Activated CD8-positive, alpha-beta T cell treated with anti-CD3 and anti-CD28 coated beads for 36 hours (primary cell): ENCODE measurements at regions not wholly inside any gene's neighbourhood (a gene's known extent, or its start where the extent isn't known, plus 50 kb on each side); places are given as distances from the start of the nearest gene placed in this dataset.
"Not testable (repeated sequence)": the region's sequence is repeated elsewhere in the genome, so short reads cannot be mapped to it uniquely, and the experiment has no call there.

ENCODE experiments used
- ATAC-seq: fragments of 200-7000 bp; cut with Tn5 transposase; one replicate; pipeline ENCODE4 v1.10.0; 2021; ENCODE audit warnings: mild to moderate bottlenecking, moderate library complexity
- CTCF ChIA-PET: fragments of 350-600 bp; sonication (Branson Sonifier 250); formaldehyde crosslinking; loops from one replicate; lab custom pipeline; 2021; ENCODE audit warnings: antibody characterized with exemption; lab: Charles Lee
- POLR2A ChIA-PET: fragments of 350-600 bp; sonication (Branson Sonifier 250); formaldehyde crosslinking; loops from one replicate; lab custom pipeline; 2021; ENCODE audit warnings: antibody characterized with exemption; lab: Charles Lee
- DNase-seq: peaks from one replicate; pipeline ENCODE4 v3.0.0-alpha.2; 2020
- H3K27ac Mint-ChIP-seq: one replicate; pipeline ENCODE4 v1.8.0; 2021; ENCODE audit warnings: mild to moderate bottlenecking, mixed read lengths
- H3K27me3 Mint-ChIP-seq: one replicate; pipeline ENCODE4 v1.8.0; 2021; ENCODE audit warnings: mixed read lengths
- H3K36me3 Mint-ChIP-seq: one replicate; pipeline ENCODE4 v1.8.0; 2021; ENCODE audit warnings: low read depth, mixed read lengths
- H3K4me1 Mint-ChIP-seq: one replicate; pipeline ENCODE4 v1.8.0; 2021; ENCODE audit warnings: low read depth, mixed read lengths
- H3K4me3 Mint-ChIP-seq: one replicate; pipeline ENCODE4 v1.8.0; 2021; ENCODE audit warnings: mild to moderate bottlenecking, moderate library complexity, mixed read lengths
- H3K9me3 Mint-ChIP-seq: one replicate; pipeline ENCODE4 v1.8.0; 2021; ENCODE audit warnings: mixed read lengths
- intact Hi-C: fragments of 100-400 bp; cut with micrococcal nuclease; formaldehyde crosslinking; loops from one replicate; pipeline ENCODE4 v1.10.0; 2022
- TF ChIP-seq, protein P1 (sequence below): fragments of 200-600 bp; IDR thresholded peaks from one replicate; pipeline ENCODE4 v1.8.0; 2022; ENCODE audit warnings: antibody characterized with exemption, mild to moderate bottlenecking

DNA sequence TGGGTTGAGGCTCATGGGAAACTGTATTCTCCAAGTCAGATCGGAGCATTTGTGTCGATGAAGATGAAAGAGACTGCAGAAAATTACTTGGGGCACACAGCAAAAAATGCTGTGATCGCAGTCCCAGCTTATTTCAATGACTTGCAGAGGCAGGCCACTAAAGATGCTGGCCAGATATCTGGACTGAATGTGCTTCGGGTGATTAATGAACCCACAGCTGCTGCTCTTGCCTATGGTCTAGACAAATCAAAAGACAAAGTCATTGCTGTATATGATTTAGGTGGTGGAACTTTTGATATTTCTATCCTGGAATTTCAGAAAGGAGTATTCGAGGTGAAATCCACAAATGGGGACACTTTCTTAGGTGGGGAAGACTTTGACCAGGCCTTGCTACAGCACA is 336.6 kb downstream of the PAX3 start:
- ChIA-PET POLR2A (no interaction called here), CTCF (no interaction called here)
- no peak for DNase-seq
- no peaks in the 10 kb centered on the region for H3K9me3 Mint-ChIP-seq
- H3K4me1 Mint-ChIP-seq = no peaks in the 10 kb centered on the region
- TF ChIP-seq, protein P1, sequence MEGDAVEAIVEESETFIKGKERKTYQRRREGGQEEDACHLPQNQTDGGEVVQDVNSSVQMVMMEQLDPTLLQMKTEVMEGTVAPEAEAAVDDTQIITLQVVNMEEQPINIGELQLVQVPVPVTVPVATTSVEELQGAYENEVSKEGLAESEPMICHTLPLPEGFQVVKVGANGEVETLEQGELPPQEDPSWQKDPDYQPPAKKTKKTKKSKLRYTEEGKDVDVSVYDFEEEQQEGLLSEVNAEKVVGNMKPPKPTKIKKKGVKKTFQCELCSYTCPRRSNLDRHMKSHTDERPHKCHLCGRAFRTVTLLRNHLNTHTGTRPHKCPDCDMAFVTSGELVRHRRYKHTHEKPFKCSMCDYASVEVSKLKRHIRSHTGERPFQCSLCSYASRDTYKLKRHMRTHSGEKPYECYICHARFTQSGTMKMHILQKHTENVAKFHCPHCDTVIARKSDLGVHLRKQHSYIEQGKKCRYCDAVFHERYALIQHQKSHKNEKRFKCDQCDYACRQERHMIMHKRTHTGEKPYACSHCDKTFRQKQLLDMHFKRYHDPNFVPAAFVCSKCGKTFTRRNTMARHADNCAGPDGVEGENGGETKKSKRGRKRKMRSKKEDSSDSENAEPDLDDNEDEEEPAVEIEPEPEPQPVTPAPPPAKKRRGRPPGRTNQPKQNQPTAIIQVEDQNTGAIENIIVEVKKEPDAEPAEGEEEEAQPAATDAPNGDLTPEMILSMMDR = no peak
- intact Hi-C loops = no loop called here
- H3K4me3 Mint-ChIP-seq = no peak overlapping the region
- no peaks in the 10 kb centered on the region for H3K36me3 Mint-ChIP-seq
- H3K27ac Mint-ChIP-seq = no peak overlapping the region
- ATAC-seq = no peak
- peaks cover 1% of the 10 kb centered on the region for H3K27me3 Mint-ChIP-seq

DNA sequence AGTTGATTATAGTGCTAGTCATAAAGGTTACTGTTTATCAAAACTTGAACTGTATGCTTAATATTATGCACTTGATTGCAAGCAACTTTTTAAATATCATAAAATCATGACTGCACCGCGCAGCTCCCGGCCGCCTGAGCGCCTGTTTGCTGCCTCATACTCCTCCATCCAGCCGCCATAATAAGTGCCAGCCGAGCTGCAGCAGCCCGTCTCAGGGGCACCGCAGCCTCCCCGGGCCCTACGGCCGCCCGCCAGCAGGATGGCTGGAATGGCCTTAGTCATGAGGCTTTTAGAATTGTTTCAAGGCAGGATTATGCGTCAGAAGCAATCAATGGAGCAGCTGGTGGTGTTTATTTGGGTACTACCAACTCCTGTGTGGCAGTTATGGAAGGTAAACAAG is 337.2 kb downstream of the PAX3 start:
- ATAC-seq = no peak
- Mint-ChIP-seq H3K4me3 (no peak overlapping the region), H3K27ac (no peak overlapping the region), H3K9me3 (no peaks in the 10 kb centered on the region), H3K4me1 (no peaks in the 10 kb centered on the region), H3K36me3 (no peaks in the 10 kb centered on the region), H3K27me3 (peaks cover 1% of the 10 kb centered on the region)
- POLR2A ChIA-PET = no interaction called here
- TF ChIP-seq, protein P1 = no peak
- intact Hi-C loops = no loop called here
- no peak for DNase-seq
- CTCF ChIA-PET = no interaction called here

DNA sequence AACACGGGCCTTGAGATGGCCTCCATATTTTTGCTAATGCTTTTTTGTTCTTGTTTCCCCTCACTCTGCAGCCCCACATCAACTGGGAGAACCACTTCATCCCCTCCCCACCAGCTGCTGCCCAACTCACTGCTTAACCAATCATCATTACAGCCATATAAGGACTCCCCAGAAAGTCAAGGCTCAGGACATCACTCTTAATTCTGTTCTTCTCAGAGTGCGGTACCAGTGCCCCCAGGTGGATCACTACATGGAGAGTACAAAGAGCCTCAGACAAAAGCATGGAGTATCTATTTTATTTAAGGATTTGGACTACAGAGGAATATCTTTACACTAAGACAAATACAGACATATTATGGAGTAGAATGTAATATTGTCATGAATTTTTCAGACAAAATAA is 340.6 kb downstream of the PAX3 start:
- CTCF ChIA-PET = no interaction called here
- Mint-ChIP-seq H3K9me3 (no peaks in the 10 kb centered on the region), H3K27ac (no peak overlapping the region), H3K4me1 (no peaks in the 10 kb centered on the region), H3K4me3 (no peak overlapping the region), H3K27me3 (peaks cover 1% of the 10 kb centered on the region), H3K36me3 (no peaks in the 10 kb centered on the region)
- POLR2A ChIA-PET = no interaction called here
- intact Hi-C loops = no loop called here
- DNase-seq = no peak
- TF ChIP-seq, protein P1 = no peak
- ATAC-seq = no peak

DNA sequence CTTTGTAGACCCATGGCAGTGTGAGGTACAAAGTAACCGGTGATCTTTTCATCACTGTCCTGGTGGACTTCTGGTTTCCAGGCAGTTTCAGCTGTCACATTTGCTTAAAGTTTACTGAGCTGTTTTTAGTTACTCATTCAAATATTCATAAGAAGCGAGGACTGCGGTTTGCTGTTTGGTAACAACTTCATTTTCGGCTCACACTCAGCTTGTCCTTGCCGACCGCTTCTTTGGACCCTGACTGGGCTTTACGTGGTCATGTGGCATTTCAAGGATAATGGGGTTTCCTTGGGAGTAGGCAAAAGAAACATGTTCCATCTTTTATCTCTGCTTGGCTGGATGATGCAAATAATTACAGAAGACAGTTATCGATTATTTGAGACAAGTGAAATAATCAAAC is 350.7 kb downstream of the PAX3 start:
- Mint-ChIP-seq H3K27ac (no peak overlapping the region), H3K9me3 (no peaks in the 10 kb centered on the region), H3K4me3 (no peak overlapping the region), H3K36me3 (no peaks in the 10 kb centered on the region), H3K27me3 (peaks cover 3% of the 10 kb centered on the region), H3K4me1 (no peaks in the 10 kb centered on the region)
- ChIA-PET CTCF (no interaction called here), POLR2A (no interaction called here)
- ATAC-seq (no peak), DNase-seq (no peak)
- intact Hi-C loops = no loop called here
- TF ChIP-seq, protein P1 = no peak

DNA sequence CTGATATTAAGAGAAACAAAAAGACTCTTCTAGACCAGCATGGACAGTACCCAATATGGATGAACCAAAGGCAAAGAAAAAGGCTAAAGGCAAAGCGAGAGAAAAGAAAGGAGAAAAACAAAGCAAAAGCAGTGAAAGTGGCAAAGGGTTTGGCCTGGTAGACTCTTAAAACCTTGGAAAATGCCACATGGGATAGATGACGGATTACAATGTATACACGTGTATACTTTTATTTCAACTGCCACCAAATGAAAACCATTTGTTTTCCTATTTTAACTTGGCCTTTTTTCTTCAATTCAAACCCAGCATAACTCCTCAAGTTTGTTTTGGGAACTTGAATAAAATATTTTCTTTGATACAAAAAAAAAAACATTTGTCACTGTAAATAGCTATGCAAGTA is 354.3 kb downstream of the PAX3 start:
- POLR2A ChIA-PET, ATAC-seq, CTCF ChIA-PET: not testable (repeated sequence)

More for the DNA sequence above, 354.3 kb downstream of the PAX3 start:
- H3K27me3 Mint-ChIP-seq, DNase-seq, intact Hi-C loops, H3K4me1 Mint-ChIP-seq, H3K4me3 Mint-ChIP-seq, H3K9me3 Mint-ChIP-seq, H3K36me3 Mint-ChIP-seq, H3K27ac Mint-ChIP-seq: not testable (repeated sequence)
